ENCODE measurements at regions not wholly inside any gene's neighbourhood (a gene's known extent, or its start where the extent isn't known, plus 50 kb on each side); places are given as distances from the start of the nearest gene placed in this dataset.

DNA sequence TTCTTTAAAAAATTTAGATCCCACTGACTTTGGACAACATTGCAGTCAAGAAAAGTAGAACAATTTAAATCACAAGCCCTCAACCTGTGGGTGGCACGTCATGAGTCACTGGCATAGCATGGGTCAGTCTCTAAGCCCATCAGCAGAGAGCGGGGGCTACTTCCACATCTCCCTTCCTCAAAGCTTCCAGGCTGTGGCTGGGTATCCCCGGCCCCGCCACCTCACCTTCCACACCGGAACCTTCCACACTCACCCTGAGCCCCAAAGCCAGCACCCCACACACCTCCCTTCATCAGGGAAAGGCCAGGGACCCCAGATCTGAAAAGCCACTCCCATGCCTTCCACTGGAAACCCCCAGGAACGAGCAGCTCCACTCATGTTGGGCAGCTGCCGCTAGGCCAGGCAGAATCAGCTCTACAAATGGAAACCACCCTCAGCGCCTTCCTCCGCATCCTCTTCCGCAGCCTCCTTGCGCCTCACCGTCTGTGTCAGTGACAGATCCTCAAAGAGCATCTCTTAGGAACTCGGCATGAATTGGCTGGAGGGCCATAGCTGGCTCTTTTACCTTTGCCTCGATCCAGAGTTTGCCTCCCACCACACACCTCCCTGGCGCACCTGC, 156.5 kb downstream of the ERCC6L2 start:
- no peak for DNase-seq

DNA sequence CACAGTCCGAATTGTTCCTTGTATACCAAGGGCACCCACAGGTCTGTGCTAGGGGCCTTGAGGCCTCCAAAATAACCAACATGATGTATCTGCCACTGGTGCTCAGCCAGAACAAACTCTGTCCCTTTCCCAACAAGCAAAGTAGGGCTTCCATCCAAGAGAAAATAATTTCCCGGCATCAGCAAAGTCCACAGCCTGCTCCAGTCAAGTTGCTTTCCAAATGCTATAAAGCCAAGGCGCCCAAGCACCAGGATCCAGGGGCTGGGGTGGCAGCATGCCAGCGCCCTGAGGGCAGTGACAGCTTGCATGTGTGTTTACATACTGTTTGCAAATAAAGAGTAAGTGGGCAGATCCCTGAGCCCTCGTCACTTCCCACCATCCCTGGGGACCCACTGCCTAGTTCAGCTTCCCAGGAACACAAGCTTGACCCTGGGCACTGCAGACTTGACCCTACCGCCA, 155.9 kb downstream of the ERCC6L2 start:
- DNase-seq: no peak

DNA sequence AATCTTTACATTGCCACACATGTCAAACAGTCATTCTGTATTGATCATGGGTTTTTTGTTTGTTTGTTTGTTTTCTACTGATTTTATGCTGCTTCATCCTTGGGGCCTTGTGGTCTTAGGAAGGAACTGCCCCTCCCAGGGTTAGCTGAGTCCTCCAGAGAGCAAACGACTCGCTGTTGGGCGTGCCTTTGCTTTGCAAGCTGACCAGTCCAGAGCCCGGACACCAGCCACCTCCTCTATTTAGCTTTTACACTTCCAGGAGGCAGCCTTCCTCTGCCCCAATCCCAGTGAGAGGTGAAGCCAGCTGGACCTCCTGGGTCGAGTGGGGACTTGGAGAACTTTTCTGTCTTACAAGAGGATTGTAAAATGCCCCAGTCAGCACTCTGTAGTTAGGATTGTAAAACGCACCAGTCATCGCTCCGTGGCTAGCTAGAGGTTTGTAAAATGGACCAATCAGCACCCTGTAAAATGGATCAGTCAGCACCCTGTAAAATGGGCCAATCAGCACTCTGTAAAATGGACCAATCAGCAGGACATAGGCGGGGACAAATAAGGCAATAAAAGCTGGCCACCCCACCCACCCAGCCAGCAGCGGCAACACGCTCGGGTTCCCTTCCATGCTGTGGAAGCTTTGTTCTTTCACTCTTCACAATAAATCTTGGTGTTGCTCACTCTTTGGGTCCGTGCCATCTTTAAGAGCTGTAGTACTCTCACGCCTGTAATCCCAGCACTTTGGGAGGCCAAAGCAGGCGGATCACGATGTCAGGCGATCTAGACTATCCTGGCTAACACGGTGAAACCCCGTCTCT, 154.4 kb downstream of the ERCC6L2 start:
- DNase-seq: no peak

DNA sequence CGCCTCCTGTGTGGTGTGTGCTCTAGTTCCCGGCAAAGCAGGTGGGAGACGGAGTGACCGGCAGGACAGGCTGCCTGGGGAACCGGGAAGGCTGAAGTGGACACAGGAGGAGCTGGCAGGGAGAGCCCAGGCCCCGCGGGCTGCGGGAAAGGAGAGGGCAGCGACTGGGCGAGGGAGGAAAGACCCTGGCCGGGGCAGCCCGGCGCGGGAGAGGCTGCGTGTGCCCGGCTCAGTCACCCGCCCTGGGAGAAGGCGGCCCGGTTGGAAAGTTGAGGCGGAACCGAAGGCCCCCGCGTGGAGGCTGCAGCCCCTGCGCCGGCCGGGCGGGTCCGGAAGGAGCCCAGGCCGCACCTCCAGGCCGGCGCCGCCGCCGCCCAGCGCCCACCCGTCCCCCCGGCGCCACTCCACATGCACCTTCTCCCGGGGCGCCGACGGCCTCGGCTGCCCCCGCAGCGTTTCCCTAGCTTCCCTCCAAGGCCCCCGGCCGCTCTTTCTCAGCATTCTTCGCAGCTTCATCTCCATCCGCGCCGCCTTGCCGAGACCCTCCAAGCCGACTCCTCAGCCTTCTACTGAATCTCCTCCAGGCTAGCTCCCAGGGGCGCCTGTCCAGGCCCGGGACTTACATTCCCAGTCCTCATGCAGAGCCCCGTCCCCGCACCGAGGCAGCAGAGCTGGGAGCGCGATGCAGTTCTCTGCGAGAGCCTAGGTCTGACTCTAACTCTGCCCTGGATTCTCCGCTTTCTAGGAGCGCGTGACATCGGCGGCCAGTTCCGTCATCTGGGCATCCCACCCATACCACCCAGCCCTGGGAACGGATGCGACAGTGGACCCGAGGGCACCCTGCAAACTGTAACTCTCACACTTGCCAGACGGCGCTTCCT, 152.0 kb downstream of the ERCC6L2 start:
- DNase-seq: peak; percentile 22

DNA sequence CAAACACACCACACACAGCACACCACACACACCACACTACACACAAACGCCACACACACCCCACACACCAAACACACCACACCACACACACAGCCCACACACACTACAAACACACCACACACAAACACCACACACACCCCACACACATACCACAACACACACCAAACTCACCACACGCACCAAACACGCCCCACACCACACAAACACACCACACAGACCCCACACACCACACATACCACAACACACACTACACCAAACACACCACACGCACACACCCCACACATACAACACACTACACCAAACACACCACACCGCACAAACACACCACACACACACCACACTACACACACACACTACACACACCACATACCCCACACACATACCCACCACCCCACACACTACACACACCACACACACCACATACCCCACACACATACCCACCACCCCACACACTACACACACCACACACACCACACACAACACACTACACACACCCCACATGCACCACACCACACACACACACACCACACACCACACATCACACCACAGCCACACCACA, 151.2 kb downstream of the ERCC6L2 start:
- DNase-seq: no peak

DNA sequence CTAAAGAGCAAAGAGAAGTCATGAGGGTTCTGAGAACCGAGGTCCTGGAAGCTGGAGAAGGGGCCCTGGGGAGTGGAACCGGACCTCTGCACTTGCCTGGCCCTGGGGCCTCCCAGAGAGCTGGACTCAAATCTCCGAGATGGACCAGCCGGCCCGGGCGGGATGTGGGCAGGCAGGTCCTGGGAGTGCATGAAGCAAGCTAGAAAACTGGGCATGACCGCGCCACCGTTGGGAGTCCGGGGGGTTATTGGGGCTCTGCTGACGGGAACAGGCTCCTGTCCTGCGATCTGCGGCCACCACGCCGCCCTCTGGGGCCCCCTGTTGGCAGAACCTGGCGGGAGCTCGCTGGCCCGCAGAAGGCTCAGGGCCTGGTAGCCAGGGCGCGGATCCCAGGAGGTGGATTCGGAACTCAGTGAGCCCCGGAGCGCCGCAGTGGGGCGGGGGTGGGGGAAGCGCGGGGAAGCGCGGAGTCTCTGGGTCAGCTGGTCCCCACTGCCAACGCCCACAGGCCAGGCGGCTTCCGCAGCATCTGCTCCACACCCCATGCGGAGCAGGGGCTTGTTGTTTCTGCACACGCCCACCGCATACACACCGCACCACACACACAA, 150.6 kb downstream of the ERCC6L2 start:
- DNase-seq: no peak

DNA sequence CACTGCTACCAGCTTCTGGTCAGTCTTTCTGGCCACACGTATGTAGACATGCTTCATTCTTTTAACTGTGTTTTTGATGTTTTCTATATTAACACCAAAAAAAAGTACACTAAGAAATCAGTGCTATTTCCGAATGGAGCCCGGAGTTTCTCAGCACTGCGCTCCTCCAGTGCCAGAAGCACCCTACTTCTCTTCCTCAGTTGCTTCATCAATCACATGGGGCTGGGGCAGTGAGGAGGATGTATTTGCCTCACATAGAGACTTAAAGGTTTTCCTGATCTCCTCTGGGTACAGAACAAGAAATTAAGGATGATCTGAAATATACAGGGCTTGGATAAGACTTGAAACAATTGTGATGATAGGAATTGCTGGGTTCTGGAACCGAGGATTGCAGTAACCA, 148.0 kb downstream of the ERCC6L2 start:
- DNase-seq: no peak

DNA sequence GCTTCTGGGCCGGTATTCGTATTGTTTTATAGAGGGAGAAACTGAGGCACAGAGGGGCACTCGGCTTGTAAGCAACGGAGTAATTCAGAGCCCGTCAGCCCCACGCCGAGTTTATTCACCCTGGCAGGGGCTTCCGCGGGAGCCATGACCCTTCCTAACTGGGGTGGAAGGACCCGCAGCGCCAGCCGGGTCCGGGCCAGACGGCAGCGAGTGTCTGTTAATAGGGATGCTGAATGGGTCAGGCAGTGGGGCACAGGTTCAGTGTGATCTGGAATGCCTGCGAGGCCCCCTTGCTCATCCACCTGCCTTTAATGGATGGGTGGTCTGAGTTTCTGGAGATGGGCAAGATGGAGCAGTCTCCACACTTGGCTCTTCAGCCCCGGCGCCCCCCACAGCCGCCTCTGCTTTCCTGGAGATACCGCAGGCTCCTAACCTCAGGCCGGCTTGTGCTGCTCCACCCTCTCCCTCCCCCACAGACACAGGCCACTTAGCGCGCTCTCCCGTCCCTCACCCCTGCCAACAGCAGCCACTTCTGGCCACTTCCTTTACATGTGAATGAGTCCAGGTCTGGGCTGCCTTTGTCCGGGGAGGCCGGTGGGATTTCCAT, 147.1 kb downstream of the ERCC6L2 start:
- peak; percentile 29 for DNase-seq

DNA sequence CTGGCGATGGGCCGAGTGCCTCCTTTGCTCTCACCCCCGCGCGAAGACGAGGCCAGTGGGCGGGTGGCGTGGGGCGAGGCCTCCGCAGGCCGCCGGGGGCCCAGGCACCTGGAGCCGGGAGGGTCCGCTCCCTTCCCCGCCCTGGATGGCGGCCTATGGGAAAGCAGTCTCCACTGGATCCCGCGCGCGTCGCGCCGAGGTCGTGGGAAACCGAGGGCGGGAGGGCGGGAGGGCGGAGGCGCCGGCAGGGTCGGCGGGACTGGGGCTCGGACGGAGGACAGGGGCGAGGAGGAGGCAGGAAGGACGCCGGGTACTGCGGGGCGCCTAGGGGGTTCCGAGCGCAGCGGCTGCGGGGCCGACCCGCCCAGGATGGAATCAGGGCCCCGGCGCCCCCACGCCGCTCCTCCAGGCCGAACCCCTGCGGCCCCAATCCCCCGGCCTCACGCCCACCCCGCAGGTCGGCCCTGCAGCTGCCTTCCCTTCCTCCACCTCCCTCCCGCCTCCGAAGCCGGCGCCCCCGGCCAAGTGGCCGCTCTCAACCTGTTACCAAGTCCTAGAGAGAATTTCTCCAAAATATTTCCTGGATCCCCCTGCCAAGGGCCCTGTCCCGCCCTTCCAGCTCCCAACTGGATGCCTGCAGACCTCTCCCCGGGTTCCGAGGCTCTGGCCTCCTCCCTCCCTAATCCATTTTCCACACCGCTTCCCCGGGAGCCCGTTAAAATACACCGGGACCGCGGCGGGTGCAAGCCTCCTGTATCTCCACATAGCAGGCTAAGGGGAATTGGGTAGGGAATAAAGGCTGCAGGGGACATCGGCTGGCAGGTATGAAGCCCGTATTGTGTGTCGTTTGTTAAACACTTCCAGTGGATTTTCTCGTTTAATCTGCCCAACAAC, 146.3 kb downstream of the ERCC6L2 start:
- DNase-seq: peak; percentile 24

DNA sequence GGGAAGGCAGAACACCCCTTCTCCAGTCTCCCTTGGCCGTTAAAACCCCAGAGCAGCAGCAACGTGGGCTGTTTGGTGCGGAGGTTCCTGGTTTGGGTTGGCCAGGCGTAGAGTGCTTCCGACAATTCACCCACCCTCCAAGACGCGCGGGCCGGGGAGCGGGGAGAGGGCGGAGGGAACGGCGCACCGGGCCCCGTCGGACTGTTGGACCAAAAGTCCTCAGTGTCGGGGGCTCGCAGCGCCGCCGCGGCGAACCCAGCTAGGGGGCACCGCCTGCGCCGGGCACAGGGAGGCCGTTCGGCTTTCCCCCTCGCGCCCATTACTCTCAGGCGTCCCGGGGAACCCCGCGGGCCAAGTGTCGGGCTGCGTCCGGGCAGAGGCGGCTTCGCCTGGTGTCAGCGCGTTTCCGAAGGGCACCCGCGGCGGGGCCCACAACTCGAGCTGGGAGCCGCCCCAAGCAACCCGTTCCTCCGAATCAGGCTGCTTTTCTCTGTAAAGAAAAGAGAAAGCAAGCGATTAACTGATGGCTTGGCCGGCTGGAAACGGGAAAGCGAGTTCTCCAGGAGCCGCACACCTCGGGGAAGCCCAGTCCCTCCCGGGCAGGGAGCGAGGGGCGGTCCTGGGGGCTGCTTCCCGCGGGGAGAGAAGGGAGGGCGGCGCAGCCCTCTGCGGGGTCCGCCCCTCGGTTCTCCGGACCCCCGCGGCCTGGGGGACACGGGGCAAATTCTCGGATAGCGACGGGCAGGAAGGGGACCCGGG, 145.5 kb downstream of the ERCC6L2 start:
- DNase-seq: peak; percentile 61

DNA sequence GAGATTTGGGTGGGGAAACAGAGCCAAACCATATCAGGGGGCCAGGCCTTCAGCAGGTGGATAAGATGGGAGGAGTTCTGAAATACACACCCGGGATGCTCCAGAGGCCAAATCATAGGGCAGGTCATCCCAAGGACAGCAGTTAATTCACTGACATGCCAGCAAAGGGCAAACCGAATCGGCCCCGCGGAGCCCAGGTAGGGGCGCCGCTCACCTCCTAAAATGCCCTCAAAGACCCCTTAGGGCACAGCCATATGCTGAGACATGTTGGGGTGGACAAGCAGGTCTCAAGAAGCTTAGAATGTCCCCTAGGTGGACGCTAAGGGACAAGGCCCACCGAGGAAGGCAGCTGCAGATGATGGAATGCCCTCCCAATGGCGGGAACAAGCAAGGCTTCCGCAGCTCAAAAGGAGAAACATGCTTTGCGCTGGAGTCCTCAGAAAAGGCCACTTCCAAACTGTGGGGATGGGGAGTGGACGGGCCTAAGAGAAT, 144.9 kb downstream of the ERCC6L2 start:
- no peak for DNase-seq

All from activated naive CD4-positive, alpha-beta T cell treated with Interleukin-2 at 50 U/mL for 16 hours (primary cell).